SK-N-SH (cell line): ENCODE measurements at regions not wholly inside any gene's neighbourhood (a gene's known extent, or its start where the extent isn't known, plus 50 kb on each side); places are given as distances from the start of the nearest gene placed in this dataset.

Experiments
- CTCF ChIA-PET: fragments of 300-600, 350-600 bp; formaldehyde crosslinking; extraction: SDS; loops from one replicate; lab custom pipeline; 2021; lab: Yijun Ruan, JAX
- POLR2A ChIA-PET: fragments of 350-600 bp; sonication (Branson Sonifier 250); formaldehyde crosslinking; extraction: SDS; loops from one replicate; lab custom pipeline; 2020; ENCODE audit warnings: antibody characterized with exemption, inconsistent platforms; lab: Yijun Ruan, JAX
- DNase-seq: peaks from one replicate; pipeline ENCODE4 v3.0.0; 2012
- H2AFZ ChIP-seq: fragments of 200-600 bp; sonication (generic); 2 replicates; pipeline ENCODE4 v1.8.1; 2016; ENCODE audit warnings: antibody characterized with exemption, mild to moderate bottlenecking, low read depth
- H3F3A ChIP-seq: fragments of 200-600 bp; sonication (generic); replicated peaks from 2 replicates; pipeline ENCODE3; 2016; ENCODE audit warnings: antibody characterized with exemption, mild to moderate bottlenecking; ENCODE audit not compliant: insufficient read depth
- H3K27ac ChIP-seq, 2 experiments: fragments of 200-500 bp in 1 of 2; fragments of 200-600 bp in 1 of 2; sonication (Bioruptor generic) in 1 of 2; sonication (generic), shearing (Covaris generic) in 1 of 2; 2 replicates each; pipeline versions ENCODE4 v1.5.1 to v1.6.1; 2014 to 2016; ENCODE audit warnings: low read depth in 2 of 2, inconsistent platforms in 1 of 2, low read length in 1 of 2, mild to moderate bottlenecking in 1 of 2, mixed read lengths in 1 of 2
- H3K27me3 ChIP-seq: fragments of 200-600 bp; sonication (generic), shearing (Covaris generic); 2 replicates; pipeline ENCODE4 v1.6.1; 2016; ENCODE audit warnings: mixed run types; ENCODE audit not compliant: insufficient read depth
- H3K36me3 ChIP-seq, 2 experiments: fragments of 200-500 bp in 1 of 2; fragments of 200-600 bp in 1 of 2; sonication (Bioruptor generic) in 1 of 2; sonication (generic) in 1 of 2; replicated peaks in 1 of 2; 2 replicates each; pipeline versions ENCODE3 to v1.5.1; 2014 to 2016; ENCODE audit warnings: low read length in 1 of 2, mild to moderate bottlenecking in 1 of 2; ENCODE audit not compliant: insufficient read depth in 2 of 2, control insufficient read depth in 1 of 2
- H3K4me1 ChIP-seq, 2 experiments: fragments of 200-500 bp in 1 of 2; fragments of 200-600 bp in 1 of 2; sonication (Bioruptor generic) in 1 of 2; sonication (generic), shearing (Covaris generic) in 1 of 2; 2 replicates each; pipeline versions ENCODE4 v1.5.1 to v1.6.1; 2014 to 2016; ENCODE audit warnings: low read depth in 1 of 2, low read length in 1 of 2, mixed run types in 1 of 2; ENCODE audit not compliant: insufficient read depth in 2 of 2, control insufficient read depth in 1 of 2
- H3K4me2 ChIP-seq: fragments of 200-600 bp; sonication (generic), shearing (Covaris generic); 2 replicates; pipeline ENCODE4 v1.6.1; 2017; ENCODE audit warnings: mixed run types
- H3K4me3 ChIP-seq, 2 experiments: fragments of 200-500 bp in 1 of 2; fragments of 200-600 bp in 1 of 2; sonication (Bioruptor generic) in 1 of 2; sonication (generic), shearing (Covaris generic) in 1 of 2; 2 replicates each; pipeline versions ENCODE4 v1.5.1 to v1.8.1; 2014 to 2016; ENCODE audit warnings: low read depth in 2 of 2, inconsistent platforms in 1 of 2, low read length in 1 of 2, mild to moderate bottlenecking in 1 of 2, mixed read lengths in 1 of 2, moderate library complexity in 1 of 2
- H3K79me2 ChIP-seq: fragments of 200-600 bp; sonication (generic); 2 replicates; pipeline ENCODE4 v1.8.1; 2017; ENCODE audit warnings: mild to moderate bottlenecking; ENCODE audit not compliant: insufficient read depth
- H3K9ac ChIP-seq: fragments of 200-600 bp; sonication (generic); 2 replicates; pipeline ENCODE4 v1.6.1; 2017; ENCODE audit warnings: mixed run types
- H3K9me2 ChIP-seq: fragments of 200-600 bp; sonication (generic); 2 replicates; pipeline ENCODE4 v1.6.1; 2017; ENCODE audit warnings: mixed run types
- H3K9me3 ChIP-seq: fragments of 200-600 bp; sonication (generic); 2 replicates; pipeline ENCODE4 v1.6.1; 2017; ENCODE audit warnings: mixed run types, mild to moderate bottlenecking, moderate library complexity
- H4K20me1 ChIP-seq: fragments of 200-600 bp; sonication (generic); 2 replicates; pipeline ENCODE4 v1.6.1; 2017; ENCODE audit warnings: mild to moderate bottlenecking, mixed run types; ENCODE audit not compliant: insufficient read depth
- CHD2 ChIP-seq: fragments of 150-350 bp; IDR thresholded peaks from 2 replicates; pipeline ENCODE4 v1.6.1; 2018; ENCODE audit warnings: low read length; ENCODE audit not compliant: partially characterized antibody
- GABPA ChIP-seq: IDR thresholded peaks from 2 replicates; pipeline ENCODE4 v1.4.0; 2012; ENCODE audit warnings: low read depth, mild to moderate bottlenecking
- MXI1 ChIP-seq: IDR thresholded peaks from 2 replicates; pipeline ENCODE4 v1.6.1; 2012; ENCODE audit warnings: mild to moderate bottlenecking, low read depth, low read length, improper control_type of control experiment
- REST ChIP-seq: IDR thresholded peaks from 2 replicates; pipeline ENCODE4 v1.6.1; 2012; ENCODE audit warnings: mild to moderate bottlenecking, low read depth, low read length, moderate library complexity
- SIN3A ChIP-seq: IDR thresholded peaks from 2 replicates; pipeline ENCODE4 v1.6.1; 2012; ENCODE audit warnings: low read depth, mild to moderate bottlenecking, low read length, moderate library complexity, borderline replicate concordance
- TCF12 ChIP-seq: IDR thresholded peaks from 2 replicates; pipeline ENCODE4 v1.4.0; 2012
- YY1 ChIP-seq: IDR thresholded peaks from 2 replicates; pipeline ENCODE4 v1.4.0; 2012; ENCODE audit warnings: low read depth, mild to moderate bottlenecking
- WGBS: methylation state at CpG from one replicate; pipeline ENCODE4 v1.1.6; 2017; ENCODE audit warnings: low lambda C conversion rate; 5-methylcytosine and 5-hydroxymethylcytosine counted together
- TF ChIP-seq, protein P1 (sequence below): fragments of 150-350 bp; IDR thresholded peaks from 2 replicates; pipeline ENCODE4 v1.6.1; 2016; ENCODE audit warnings: mild to moderate bottlenecking, low read depth, low read length
- TF ChIP-seq, protein P2 (sequence below): IDR thresholded peaks from 2 replicates; pipeline ENCODE4 v1.4.0; 2012; ENCODE audit warnings: low read depth, borderline replicate concordance
- TF ChIP-seq, protein P3 (sequence below): IDR thresholded peaks from 2 replicates; pipeline ENCODE4; 2012

DNA sequence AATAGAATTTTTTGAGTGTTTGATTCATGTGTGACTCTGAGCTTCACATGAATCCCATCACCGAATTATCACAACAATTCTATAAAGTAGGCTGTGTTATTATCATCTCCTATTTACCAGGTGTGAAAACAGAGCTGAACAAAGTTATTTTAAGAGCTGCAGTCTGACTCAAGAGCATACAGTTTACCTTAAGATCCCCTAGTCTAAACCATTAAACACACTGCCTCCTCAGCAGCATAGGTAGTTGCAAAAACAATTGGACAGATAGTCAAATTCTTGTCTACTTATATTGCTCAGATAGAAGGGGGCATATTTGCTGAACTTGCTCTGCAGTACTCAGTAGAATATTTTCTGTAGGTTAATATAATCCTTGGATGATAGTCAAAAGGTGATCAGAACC is 219.8 kb upstream of the ATP2B1 start (continued):
- TF ChIP-seq REST = no peak
- TF ChIP-seq MXI1 = no peak

DNA sequence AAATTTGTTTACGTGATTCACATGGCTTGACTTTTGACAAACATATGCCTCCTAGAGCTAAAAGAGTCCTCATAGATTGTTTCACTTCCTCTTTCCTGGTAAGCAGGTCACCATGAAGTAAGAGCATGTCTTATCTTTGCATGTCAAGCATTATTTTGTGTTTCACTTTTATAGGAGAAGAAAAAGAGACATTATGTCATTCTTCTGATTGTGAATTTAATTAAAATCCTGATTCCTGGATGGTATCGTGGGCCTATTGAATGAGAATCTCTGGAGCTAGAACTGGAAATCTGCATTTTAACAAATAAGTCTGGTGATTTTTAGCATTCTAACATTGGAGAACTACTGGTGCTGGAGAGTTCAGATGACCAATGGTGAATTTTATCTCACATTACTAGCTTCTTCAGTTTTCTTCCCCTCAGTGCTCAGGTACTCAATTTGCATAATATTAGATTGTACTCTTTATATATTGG is 218.6 kb upstream of the ATP2B1 start:
- no peaks in the 10 kb centered on the region for H3K27me3 ChIP-seq
- H3K9ac ChIP-seq = no peak overlapping the region
- no peaks in the 10 kb centered on the region for H4K20me1 ChIP-seq
- peaks cover 9% of the 10 kb centered on the region; the same call in 1 of the 2 replicates for H3K9me3 ChIP-seq
- no peak overlapping the region for H3K4me2 ChIP-seq
- no peak for TF ChIP-seq GABPA
- TF ChIP-seq, protein P1, sequence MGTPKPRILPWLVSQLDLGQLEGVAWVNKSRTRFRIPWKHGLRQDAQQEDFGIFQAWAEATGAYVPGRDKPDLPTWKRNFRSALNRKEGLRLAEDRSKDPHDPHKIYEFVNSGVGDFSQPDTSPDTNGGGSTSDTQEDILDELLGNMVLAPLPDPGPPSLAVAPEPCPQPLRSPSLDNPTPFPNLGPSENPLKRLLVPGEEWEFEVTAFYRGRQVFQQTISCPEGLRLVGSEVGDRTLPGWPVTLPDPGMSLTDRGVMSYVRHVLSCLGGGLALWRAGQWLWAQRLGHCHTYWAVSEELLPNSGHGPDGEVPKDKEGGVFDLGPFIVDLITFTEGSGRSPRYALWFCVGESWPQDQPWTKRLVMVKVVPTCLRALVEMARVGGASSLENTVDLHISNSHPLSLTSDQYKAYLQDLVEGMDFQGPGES = no peak
- TF ChIP-seq YY1 = no peak
- TF ChIP-seq, protein P2, sequence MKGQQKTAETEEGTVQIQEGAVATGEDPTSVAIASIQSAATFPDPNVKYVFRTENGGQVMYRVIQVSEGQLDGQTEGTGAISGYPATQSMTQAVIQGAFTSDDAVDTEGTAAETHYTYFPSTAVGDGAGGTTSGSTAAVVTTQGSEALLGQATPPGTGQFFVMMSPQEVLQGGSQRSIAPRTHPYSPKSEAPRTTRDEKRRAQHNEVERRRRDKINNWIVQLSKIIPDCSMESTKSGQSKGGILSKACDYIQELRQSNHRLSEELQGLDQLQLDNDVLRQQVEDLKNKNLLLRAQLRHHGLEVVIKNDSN = no peak
- no peak for TF ChIP-seq TCF12
- TF ChIP-seq, protein P3, sequence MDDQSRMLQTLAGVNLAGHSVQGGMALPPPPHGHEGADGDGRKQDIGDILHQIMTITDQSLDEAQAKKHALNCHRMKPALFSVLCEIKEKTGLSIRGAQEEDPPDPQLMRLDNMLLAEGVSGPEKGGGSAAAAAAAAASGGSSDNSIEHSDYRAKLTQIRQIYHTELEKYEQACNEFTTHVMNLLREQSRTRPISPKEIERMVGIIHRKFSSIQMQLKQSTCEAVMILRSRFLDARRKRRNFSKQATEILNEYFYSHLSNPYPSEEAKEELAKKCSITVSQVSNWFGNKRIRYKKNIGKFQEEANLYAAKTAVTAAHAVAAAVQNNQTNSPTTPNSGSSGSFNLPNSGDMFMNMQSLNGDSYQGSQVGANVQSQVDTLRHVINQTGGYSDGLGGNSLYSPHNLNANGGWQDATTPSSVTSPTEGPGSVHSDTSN = no peak
- no peak for TF ChIP-seq CHD2
- TF ChIP-seq SIN3A = no peak
- H3K36me3 ChIP-seq = no peaks in the 10 kb centered on the region
- peak overlapping the region; percentile 29; the same call in 1 of the 2 replicates for H2AFZ ChIP-seq
- POLR2A ChIA-PET = no interaction called here
- H3F3A ChIP-seq = no peaks in the 10 kb centered on the region
- H3K4me1 ChIP-seq = no peaks in the 10 kb centered on the region
- CTCF ChIA-PET = interaction anchor here (0.6 to 1.4 kb wide), 2 partner anchors 13 to 758 kb away, joined by 3 read pairs; no protein-coding TSS in a partner anchor
- H3K4me3 ChIP-seq = no peak overlapping the region
- no peak for DNase-seq
- WGBS = 98% methylated on average over 2 of the region's 2 CpGs
- H3K9me2 ChIP-seq = no peaks in the 10 kb centered on the region; the same call in 1 of the 2 replicates
- no peaks in the 10 kb centered on the region for H3K79me2 ChIP-seq
- H3K27ac ChIP-seq = no peak overlapping the region
